Gastrocnemius medialis (tissue), 4 donors: ENCODE measurements at regions not wholly inside any gene's neighbourhood (a gene's known extent, or its start where the extent isn't known, plus 50 kb on each side); places are given as distances from the start of the nearest gene placed in this dataset.

ENCODE experiments used
- POLR2A ChIP-seq, 2 donors: fragments of 450-650 bp; IDR thresholded peaks; one replicate each; pipeline ENCODE4 v1.6.1; 2017; ENCODE audit warnings: antibody characterized with exemption in 2 of 2, mild to moderate bottlenecking in 2 of 2, moderate library complexity in 2 of 2
- TF ChIP-seq, protein P1 (sequence below), 5 experiments: fragments of 450-650 bp in 3 of 5; fragments of 200-600 bp in 2 of 5; sonication (generic) in 2 of 5; IDR thresholded peaks in 4 of 5; conservative IDR thresholded peaks in 1 of 5; 1 replicate in 4 of 5; 2 replicates in 1 of 5; pipeline ENCODE4 v1.5.1; 2016 to 2019; ENCODE audit warnings: antibody characterized with exemption in 5 of 5, mild to moderate bottlenecking in 3 of 5, moderate library complexity in 3 of 5

DNA sequence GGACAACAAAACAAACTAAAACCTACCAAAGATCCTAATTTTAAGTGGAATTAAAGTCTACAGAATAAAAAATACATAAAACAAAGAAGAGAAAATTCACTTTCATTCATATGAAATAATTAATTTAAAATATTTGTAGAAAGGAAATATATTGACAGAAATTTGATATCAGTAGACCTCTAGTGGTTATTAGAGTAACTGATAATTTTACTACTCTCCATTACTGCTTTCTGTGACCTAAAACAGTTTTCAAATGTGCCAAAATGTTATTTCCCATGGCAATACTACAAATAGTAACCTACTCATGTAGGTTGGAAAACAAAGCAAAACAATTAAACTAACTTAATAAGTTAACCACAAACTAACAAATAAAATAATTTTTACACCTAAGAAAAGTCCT is 147.1 kb downstream of the NOL4 start:
- TF ChIP-seq, protein P1, sequence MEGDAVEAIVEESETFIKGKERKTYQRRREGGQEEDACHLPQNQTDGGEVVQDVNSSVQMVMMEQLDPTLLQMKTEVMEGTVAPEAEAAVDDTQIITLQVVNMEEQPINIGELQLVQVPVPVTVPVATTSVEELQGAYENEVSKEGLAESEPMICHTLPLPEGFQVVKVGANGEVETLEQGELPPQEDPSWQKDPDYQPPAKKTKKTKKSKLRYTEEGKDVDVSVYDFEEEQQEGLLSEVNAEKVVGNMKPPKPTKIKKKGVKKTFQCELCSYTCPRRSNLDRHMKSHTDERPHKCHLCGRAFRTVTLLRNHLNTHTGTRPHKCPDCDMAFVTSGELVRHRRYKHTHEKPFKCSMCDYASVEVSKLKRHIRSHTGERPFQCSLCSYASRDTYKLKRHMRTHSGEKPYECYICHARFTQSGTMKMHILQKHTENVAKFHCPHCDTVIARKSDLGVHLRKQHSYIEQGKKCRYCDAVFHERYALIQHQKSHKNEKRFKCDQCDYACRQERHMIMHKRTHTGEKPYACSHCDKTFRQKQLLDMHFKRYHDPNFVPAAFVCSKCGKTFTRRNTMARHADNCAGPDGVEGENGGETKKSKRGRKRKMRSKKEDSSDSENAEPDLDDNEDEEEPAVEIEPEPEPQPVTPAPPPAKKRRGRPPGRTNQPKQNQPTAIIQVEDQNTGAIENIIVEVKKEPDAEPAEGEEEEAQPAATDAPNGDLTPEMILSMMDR (IDR thresholded peaks at IDR 0.05 in 4 of 5, conservative IDR thresholded peaks at IDR 0.05 in 1 of 5) = no peak
- no peak for TF ChIP-seq POLR2A (IDR thresholded peaks at IDR 0.05)
